CD4-positive, alpha-beta T cell treated with Interferon alpha-2 for 1 hour (primary cell): ENCODE measurements at regions not wholly inside any gene's neighbourhood (a gene's known extent, or its start where the extent isn't known, plus 50 kb on each side); places are given as distances from the start of the nearest gene placed in this dataset.

Experiments
- DNase-seq, 2 donors: peaks; one replicate each; pipeline ENCODE4 v3.0.0-alpha.2; 2020 to 2022

GRCh38 chr13:76160961-76161925 is 525.1 kb downstream of the LMO7 start:
- DNase-seq: no peak

GRCh38 chr13:76160506-76160905 is 524.4 kb downstream of the LMO7 start:
- DNase-seq: no peak

- DNase-seq: no peak
Measured at GRCh38 chr13:76157926-76158325, 521.8 kb downstream of the LMO7 start.

- DNase-seq: no peak
Measured at GRCh38 chr13:76153239-76153638, 517.1 kb downstream of the LMO7 start.

GRCh38 chr13:76148926-76149325 is 512.8 kb downstream of the LMO7 start:
- no peak for DNase-seq

- no peak for DNase-seq
Measured at GRCh38 chr13:76148374-76148773, 512.2 kb downstream of the LMO7 start.

- no peak for DNase-seq
Measured at GRCh38 chr13:76132532-76132931, 496.4 kb downstream of the LMO7 start.

- DNase-seq: no peak
Measured at GRCh38 chr13:76131551-76131950, 495.4 kb downstream of the LMO7 start.

GRCh38 chr13:76129305-76130000 is 493.3 kb downstream of the LMO7 start:
- DNase-seq: no peak

GRCh38 chr13:76127922-76128321 is 491.8 kb downstream of the LMO7 start:
- DNase-seq: no peak

- DNase-seq: no peak
Measured at GRCh38 chr13:76123548-76123947, 487.4 kb downstream of the LMO7 start.

GRCh38 chr13:76116751-76117360 is 480.7 kb downstream of the LMO7 start:
- DNase-seq: no peak

- DNase-seq: no peak
Measured at GRCh38 chr13:76106763-76107162, 470.6 kb downstream of the LMO7 start.

- DNase-seq: no peak
Measured at GRCh38 chr13:76094645-76095044, 458.5 kb downstream of the LMO7 start.

GRCh38 chr13:76091076-76091475 is 454.9 kb downstream of the LMO7 start:
- DNase-seq: no peak

- DNase-seq: no peak
Measured at GRCh38 chr13:76086729-76087128, 450.6 kb downstream of the LMO7 start.

- no peak for DNase-seq
Measured at GRCh38 chr13:76067850-76068249, 431.7 kb downstream of the LMO7 start.

GRCh38 chr13:76053181-76053580 is 417.1 kb downstream of the LMO7 start:
- DNase-seq: no peak

- no peak for DNase-seq
Measured at GRCh38 chr13:76049376-76049746, 413.2 kb downstream of the LMO7 start.

GRCh38 chr13:76048675-76049375 is 412.7 kb downstream of the LMO7 start:
- DNase-seq: no peak

- DNase-seq: no peak
Measured at GRCh38 chr13:76048131-76048530, 412.0 kb downstream of the LMO7 start.

GRCh38 chr13:76043874-76044273 is 407.7 kb downstream of the LMO7 start:
- no peak for DNase-seq
